B cell (primary cell): ENCODE measurements at regions not wholly inside any gene's neighbourhood (a gene's known extent, or its start where the extent isn't known, plus 50 kb on each side); places are given as distances from the start of the nearest gene placed in this dataset.

Experiments
- ATAC-seq: fragments of 200-7000 bp; cut with Tn5 transposase; one replicate; pipeline ENCODE4 v1.10.0; 2021; ENCODE audit warnings: low read depth, mild to moderate bottlenecking, moderate number of reproducible peaks, moderate library complexity
- CTCF ChIA-PET: fragments of 350-600 bp; sonication (Branson Sonifier 250); formaldehyde crosslinking; loops from one replicate; lab custom pipeline; 2021; ENCODE audit warnings: antibody characterized with exemption, inconsistent platforms; lab: Charles Lee
- POLR2A ChIA-PET: fragments of 350-600 bp; sonication (Branson Sonifier 250); formaldehyde crosslinking; loops from one replicate; lab custom pipeline; 2021; ENCODE audit warnings: antibody characterized with exemption; lab: Charles Lee
- DNase-seq: peaks from one replicate; pipeline ENCODE4 v3.0.0; 2013
- H2AFZ ChIP-seq: 2 replicates; pipeline ENCODE4 v1.6.1; 2012; ENCODE audit warnings: mild to moderate bottlenecking, low read depth, low read length; ENCODE audit not compliant: insufficient read depth, poor library complexity, severe bottlenecking
- H3K27ac ChIP-seq, 2 donors: 1 replicate in 1 of 2; 2 replicates in 1 of 2; pipeline ENCODE4 v1.5.1; 2012 to 2013; ENCODE audit warnings: low read length in 2 of 2, mild to moderate bottlenecking in 2 of 2, moderate library complexity in 1 of 2
- H3K27me3 ChIP-seq, 4 experiments: fragments of 200-600 bp in 1 of 4; sonication (generic) in 1 of 4; replicated peaks in 1 of 4; 1 replicate in 2 of 4; 2 replicates in 2 of 4; pipeline versions ENCODE4 v1.6.1 to v1.7.0; 2013 to 2016; ENCODE audit warnings: low read length in 3 of 4, mild to moderate bottlenecking in 2 of 4, mixed read lengths in 1 of 4, moderate library complexity in 1 of 4; ENCODE audit not compliant: insufficient read depth in 4 of 4, control insufficient read depth in 3 of 4; ENCODE audit errors: control extremely low read depth in 1 of 4
- H3K36me3 ChIP-seq, 2 experiments: replicated peaks in 1 of 2; 1 replicate in 1 of 2; 2 replicates in 1 of 2; pipeline versions ENCODE4 v1.6.1 to v1.7.1; 2013; ENCODE audit warnings: low read length in 1 of 2; ENCODE audit not compliant: insufficient read depth in 2 of 2, control insufficient read depth in 1 of 2; ENCODE audit errors: control extremely low read depth in 1 of 2, extremely low read depth in 1 of 2
- H3K4me1 ChIP-seq, 2 donors: fragments of 200-600 bp in 1 of 2; sonication (generic) in 1 of 2; 1 replicate in 1 of 2; 2 replicates in 1 of 2; pipeline versions ENCODE4 v1.5.1 to v1.6.1; 2013 to 2017; ENCODE audit warnings: low read length in 2 of 2; ENCODE audit not compliant: control insufficient read depth in 2 of 2, insufficient read depth in 2 of 2
- H3K4me2 ChIP-seq: replicated peaks from 2 replicates; pipeline ENCODE3; 2012; ENCODE audit warnings: mild to moderate bottlenecking, low read depth, low read length; ENCODE audit not compliant: poor library complexity, severe bottlenecking
- H3K4me3 ChIP-seq, 5 experiments: fragments of 200-600 bp in 1 of 5; sonication (generic) in 1 of 5; 1 replicate in 3 of 5; 2 replicates in 2 of 5; pipeline versions ENCODE4 v1.5.1 to v1.7.0; 2011 to 2016; ENCODE audit warnings: low read length in 4 of 5, mild to moderate bottlenecking in 4 of 5, low read depth in 2 of 5, control low read depth in 1 of 5, moderate library complexity in 1 of 5; ENCODE audit not compliant: insufficient read depth in 1 of 5; ENCODE audit errors: control extremely low read depth in 1 of 5, extremely low read depth in 1 of 5
- H3K79me2 ChIP-seq: fragments of 200-600 bp; sonication (generic); one replicate; pipeline ENCODE4 v1.6.0; 2016; ENCODE audit warnings: low read length; ENCODE audit not compliant: control insufficient read depth, insufficient read depth
- H3K9ac ChIP-seq: fragments of 200-600 bp; sonication (generic); 2 replicates; pipeline ENCODE4 v1.6.1; 2017; ENCODE audit warnings: mild to moderate bottlenecking, low read length, moderate library complexity
- H3K9me3 ChIP-seq, 3 donors: one replicate each; pipeline versions ENCODE4 v1.6.1 to v1.7.1; 2013; ENCODE audit warnings: low read length in 2 of 3; ENCODE audit not compliant: control insufficient read depth in 2 of 3, insufficient read depth in 1 of 3; ENCODE audit errors: control extremely low read depth in 1 of 3
- H4K20me1 ChIP-seq: 2 replicates; pipeline ENCODE4 v1.6.0; 2012; ENCODE audit warnings: mild to moderate bottlenecking, low read length; ENCODE audit not compliant: insufficient read depth, control insufficient read depth, poor library complexity, severe bottlenecking
- H3K27ac Mint-ChIP-seq: one replicate; pipeline ENCODE4 v1.8.0; 2021; ENCODE audit warnings: mixed read lengths
- H3K27me3 Mint-ChIP-seq: one replicate; pipeline ENCODE4 v1.8.0; 2021; ENCODE audit warnings: mixed read lengths
- H3K4me1 Mint-ChIP-seq: one replicate; pipeline ENCODE4 v1.8.0; 2021; ENCODE audit warnings: mixed read lengths
- H3K4me3 Mint-ChIP-seq: one replicate; pipeline ENCODE4 v1.8.0; 2021; ENCODE audit warnings: mixed read lengths
- H3K9me3 Mint-ChIP-seq: one replicate; pipeline ENCODE4 v1.8.0; 2022; ENCODE audit warnings: mixed read lengths; ENCODE audit not compliant: insufficient read depth
- CTCF ChIP-seq: fragments of 200-600 bp; IDR thresholded peaks from one replicate; pipeline ENCODE4 v1.8.0; 2022; ENCODE audit warnings: antibody characterized with exemption, mild to moderate bottlenecking
- EZH2 ChIP-seq: IDR thresholded peaks from 2 replicates; pipeline ENCODE4 v1.6.1; 2012; ENCODE audit warnings: borderline replicate concordance, low read depth, mild to moderate bottlenecking, moderate library complexity, low read length; ENCODE audit not compliant: insufficient read depth, poor library complexity, severe bottlenecking
- WGBS: methylation state at CpG from one replicate; pipeline ENCODE4 v1.1.5; 2013; ENCODE audit warnings: missing lambda C conversion rate; ENCODE audit not compliant: insufficient coverage; 5-methylcytosine and 5-hydroxymethylcytosine counted together
- intact Hi-C: fragments of 100-400 bp; cut with micrococcal nuclease; formaldehyde crosslinking; loops from one replicate; pipeline ENCODE4 v1.10.0; 2022

DNA sequence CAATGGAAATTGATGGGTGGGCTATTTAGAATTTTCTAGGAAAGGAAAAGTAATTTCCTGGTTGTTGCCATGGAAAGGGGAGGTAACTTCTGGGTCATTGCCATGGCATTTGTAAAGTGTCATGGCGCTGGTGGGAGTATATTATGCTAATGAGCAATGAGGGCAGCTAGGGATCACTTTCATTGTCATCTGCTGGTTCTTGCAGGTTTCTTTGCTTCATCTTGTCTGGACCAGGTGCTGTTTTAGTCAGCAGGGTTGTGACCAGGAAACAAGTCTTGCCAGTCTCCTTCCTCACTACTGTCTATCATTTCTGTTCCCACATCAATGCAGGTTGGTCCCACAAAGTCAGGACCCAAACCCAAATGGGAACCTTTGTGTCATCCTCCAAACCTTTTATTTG lies 237.6 kb upstream of the C11orf87 start:
- H3K4me1 ChIP-seq, result no peaks in the 10 kb centered on the region
- CTCF ChIA-PET, result no interaction called here
- H3K36me3 ChIP-seq, result no peaks in the 10 kb centered on the region
- Mint-ChIP-seq H3K4me3 (no peak overlapping the region), H3K27ac (no peak overlapping the region), H3K27me3 (no peaks in the 10 kb centered on the region), H3K4me1 (no peaks in the 10 kb centered on the region), H3K9me3 (no peaks in the 10 kb centered on the region)
- 100% methylated on average over 1 of the region's 1 CpG for WGBS
- TF ChIP-seq CTCF, result no peak
- TF ChIP-seq EZH2, result no peak
- POLR2A ChIA-PET, result no interaction called here
- H3K4me3 ChIP-seq, result no peak overlapping the region
- no peak overlapping the region for H3K9ac ChIP-seq
- no peak overlapping the region for H3K4me2 ChIP-seq
- no peaks in the 10 kb centered on the region for H3K27me3 ChIP-seq
- no peaks in the 10 kb centered on the region for H4K20me1 ChIP-seq
- H3K79me2 ChIP-seq, result no peaks in the 10 kb centered on the region
- H3K27ac ChIP-seq, result no peak overlapping the region
- no peak overlapping the region for H2AFZ ChIP-seq
- intact Hi-C loops, result no loop called here
- H3K9me3 ChIP-seq, result no peaks in the 10 kb centered on the region
- no peak for ATAC-seq
- DNase-seq, result no peak

DNA sequence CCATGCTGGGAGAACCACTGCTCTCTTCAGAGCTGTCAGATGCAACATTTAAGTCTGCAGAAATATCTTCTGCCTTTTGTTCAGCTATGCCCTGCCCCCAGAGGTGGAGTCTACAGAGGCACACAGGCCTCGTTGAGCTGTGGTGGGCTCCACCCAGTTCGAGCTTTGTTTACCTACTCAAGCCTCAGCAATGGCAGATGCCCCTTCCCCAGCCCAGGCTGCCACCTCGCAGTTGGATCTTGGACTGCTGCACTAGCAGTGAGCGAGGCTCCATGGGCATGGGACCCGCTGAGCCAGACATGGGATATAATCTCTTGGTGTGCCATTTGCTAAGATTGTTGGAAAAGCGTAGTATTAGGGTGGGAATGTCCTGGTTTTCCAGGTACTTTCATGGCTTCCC lies 229.1 kb upstream of the C11orf87 start:
- H3K4me1 Mint-ChIP-seq, result no peaks in the 10 kb centered on the region
- DNase-seq (no peak), ATAC-seq (no peak)
- H3K27ac Mint-ChIP-seq, result no peak overlapping the region
- Histone ChIP-seq H3K36me3 (no peaks in the 10 kb centered on the region), H3K4me2 (no peak overlapping the region), H3K27me3 (no peaks in the 10 kb centered on the region), H4K20me1 (no peaks in the 10 kb centered on the region), H3K4me3 (no peak overlapping the region), H3K9ac (no peak overlapping the region), H2AFZ (no peak overlapping the region), H3K9me3 (peaks cover 0 to 8% (median 0%) of the 10 kb centered on the region in 3 donors), H3K4me1 (no peaks in the 10 kb centered on the region), H3K79me2 (no peaks in the 10 kb centered on the region), H3K27ac (no peak overlapping the region)
- 97% methylated on average over 3 of the region's 6 CpGs for WGBS
- ChIA-PET POLR2A (no interaction called here), CTCF (no interaction called here)
- TF ChIP-seq EZH2 (no peak), CTCF (no peak)
- H3K4me3 Mint-ChIP-seq, result no peak overlapping the region
- H3K27me3 Mint-ChIP-seq, result no peaks in the 10 kb centered on the region
- peaks cover 9% of the 10 kb centered on the region for H3K9me3 Mint-ChIP-seq
- intact Hi-C loops, result no loop called here
